Upper lobe of right lung (tissue), 1 donor: ENCODE measurements at regions not wholly inside any gene's neighbourhood (a gene's known extent, or its start where the extent isn't known, plus 50 kb on each side); places are given as distances from the start of the nearest gene placed in this dataset.

Experiments used
- ATAC-seq: fragments of 200-7000 bp; cut with Tn5 transposase; one replicate; pipeline ENCODE4 v1.9.1; 2020; ENCODE audit warnings: mild to moderate bottlenecking, moderate library complexity
- DNase-seq: peaks from one replicate; pipeline ENCODE4 v3.0.0-alpha.2; 2020
- H3K27ac ChIP-seq: fragments of 200-600 bp; one replicate; pipeline ENCODE4 v1.8.0; 2022
- H3K27me3 ChIP-seq: fragments of 200-600 bp; one replicate; pipeline ENCODE4 v1.8.0; 2022; ENCODE audit warnings: mild to moderate bottlenecking
- H3K36me3 ChIP-seq: fragments of 200-600 bp; one replicate; pipeline ENCODE4 v1.8.0; 2022
- H3K4me1 ChIP-seq: fragments of 200-600 bp; one replicate; pipeline ENCODE4 v1.8.0; 2022
- H3K4me3 ChIP-seq: fragments of 200-600 bp; one replicate; pipeline ENCODE4 v1.8.0; 2022; ENCODE audit warnings: mild to moderate bottlenecking
- H3K9me3 ChIP-seq: fragments of 200-600 bp; one replicate; pipeline ENCODE4 v1.8.0; 2022
- CTCF ChIP-seq: fragments of 200-600 bp; IDR thresholded peaks from one replicate; pipeline ENCODE4 v1.8.0; 2022; ENCODE audit warnings: antibody characterized with exemption
- intact Hi-C: fragments of 100-400 bp; cut with DNase I; formaldehyde crosslinking; loops from one replicate; pipeline ENCODE4 v1.11.0; 2022
- donor health status: DM: no; HTN: yes; CAD: no; lungs with severe emphysema.

DNA sequence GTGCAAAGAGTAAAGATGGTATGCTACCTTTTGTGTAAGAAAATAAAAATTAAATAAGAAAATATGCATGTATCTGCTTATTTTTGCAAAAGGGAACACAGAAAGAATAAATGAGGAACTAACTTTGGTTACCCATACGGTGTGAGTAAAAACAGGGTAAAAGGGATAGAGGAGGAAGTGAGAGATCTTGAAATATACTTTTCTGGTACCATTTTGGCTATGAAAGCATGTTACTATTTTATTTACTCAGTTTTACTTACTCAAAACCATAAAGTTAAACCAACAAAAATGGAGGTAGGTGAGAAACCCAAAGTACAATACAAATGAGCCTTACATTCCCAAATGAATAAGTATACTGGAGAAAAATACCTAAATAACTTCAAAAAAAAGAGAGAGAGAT is 122.0 kb upstream of the EGLN3 start:
- Histone ChIP-seq H3K4me1 (no peaks in the 10 kb centered on the region), H3K4me3 (no peak overlapping the region), H3K36me3 (no peaks in the 10 kb centered on the region), H3K27ac (no peak overlapping the region), H3K27me3 (no peaks in the 10 kb centered on the region), H3K9me3 (no peaks in the 10 kb centered on the region)
- TF ChIP-seq CTCF = no peak
- DNase-seq = no peak
- no peak for ATAC-seq
- intact Hi-C loops = no loop called here

DNA sequence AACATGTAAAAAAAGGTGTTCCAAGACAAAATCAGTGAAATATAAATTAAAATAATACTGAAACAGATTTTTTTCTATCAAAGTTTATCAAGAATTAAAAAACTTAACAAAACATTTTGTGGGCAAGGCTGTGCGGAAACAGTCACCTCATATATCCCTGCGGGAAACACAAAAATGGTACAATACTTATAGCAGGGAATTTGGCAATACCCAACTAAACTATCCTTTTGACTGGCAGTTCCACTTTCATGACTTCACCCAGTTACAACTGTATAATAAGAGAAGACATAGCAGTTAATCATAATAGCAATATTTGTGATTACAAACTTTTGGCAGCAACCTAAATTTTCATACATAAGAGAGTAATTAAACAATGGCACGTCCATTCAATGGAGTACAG is 121.5 kb upstream of the EGLN3 start:
- no peaks in the 10 kb centered on the region for H3K9me3 ChIP-seq
- no peaks in the 10 kb centered on the region for H3K27me3 ChIP-seq
- no peak overlapping the region for H3K4me3 ChIP-seq
- intact Hi-C loops = no loop called here
- H3K36me3 ChIP-seq = no peaks in the 10 kb centered on the region
- no peak overlapping the region for H3K27ac ChIP-seq
- TF ChIP-seq CTCF = no peak
- no peak for DNase-seq
- ATAC-seq = no peak
- H3K4me1 ChIP-seq = no peaks in the 10 kb centered on the region

DNA sequence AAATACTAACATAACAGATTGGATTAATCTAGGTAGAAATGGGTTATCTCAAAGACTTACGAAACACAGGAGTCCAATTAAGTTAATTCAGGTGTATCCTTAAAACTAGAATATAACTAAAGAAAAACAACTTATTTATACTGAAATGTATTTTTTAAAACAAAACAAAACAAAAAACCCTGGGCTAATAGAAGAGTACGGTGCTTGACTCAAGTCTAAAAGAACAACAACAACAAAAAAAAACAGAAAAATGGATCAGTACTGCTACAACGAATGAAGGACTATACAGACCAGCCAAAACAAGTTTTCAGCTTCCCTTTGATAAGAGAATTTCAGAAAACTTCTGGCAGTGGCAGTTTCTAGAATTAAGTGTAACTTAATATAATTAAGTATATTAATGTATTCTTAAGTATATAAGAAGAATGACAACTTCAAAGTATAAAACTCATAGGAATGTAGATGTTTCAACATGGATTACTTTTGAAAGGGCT is 120.1 kb upstream of the EGLN3 start:
- no peaks in the 10 kb centered on the region for H3K27me3 ChIP-seq
- H3K4me1 ChIP-seq = no peaks in the 10 kb centered on the region
- no peak overlapping the region for H3K4me3 ChIP-seq
- no peaks in the 10 kb centered on the region for H3K9me3 ChIP-seq
- intact Hi-C loops = no loop called here
- no peaks in the 10 kb centered on the region for H3K36me3 ChIP-seq
- TF ChIP-seq CTCF = no peak
- no peak for ATAC-seq
- H3K27ac ChIP-seq = no peak overlapping the region
- no peak for DNase-seq

DNA sequence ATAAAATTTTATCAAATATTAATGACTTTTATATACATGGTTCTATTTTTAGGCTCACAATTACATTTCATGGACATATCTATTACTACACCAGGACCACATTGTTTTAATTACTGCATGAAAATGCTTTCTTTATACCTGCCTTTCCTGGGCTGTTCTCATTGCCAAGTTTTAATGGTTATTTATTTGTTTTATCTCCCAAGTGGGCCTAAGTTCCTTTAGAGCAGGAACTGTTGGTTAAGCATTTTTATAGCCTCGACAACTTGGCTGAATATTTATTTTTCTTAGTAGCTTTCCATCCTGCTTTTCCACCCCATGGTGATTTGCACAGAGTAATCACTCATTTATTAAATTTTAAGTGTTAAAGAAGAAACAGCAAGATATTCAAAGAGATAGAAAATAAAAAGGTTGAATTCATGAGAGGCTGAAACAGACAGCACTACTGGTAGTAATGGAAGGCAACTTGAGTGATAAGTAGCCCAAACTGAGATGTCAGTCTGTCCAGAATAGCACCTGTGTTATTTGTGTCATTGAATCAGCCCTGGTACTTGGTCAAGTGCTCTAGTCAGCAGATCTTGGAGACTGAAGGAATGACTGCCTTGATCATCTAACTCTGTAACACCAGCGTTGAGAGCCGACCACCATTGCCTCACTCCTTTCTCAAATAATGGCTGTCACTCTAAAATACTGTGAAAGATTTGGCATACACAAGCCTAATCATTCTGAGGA is 119.1 kb upstream of the EGLN3 start:
- no peaks in the 10 kb centered on the region for H3K36me3 ChIP-seq
- no peaks in the 10 kb centered on the region for H3K27me3 ChIP-seq
- intact Hi-C loops = no loop called here
- ATAC-seq (no peak), DNase-seq (no peak)
- H3K4me3 ChIP-seq = no peak overlapping the region
- H3K9me3 ChIP-seq = no peaks in the 10 kb centered on the region
- TF ChIP-seq CTCF = no peak
- H3K27ac ChIP-seq = no peak overlapping the region
- H3K4me1 ChIP-seq = no peaks in the 10 kb centered on the region

DNA sequence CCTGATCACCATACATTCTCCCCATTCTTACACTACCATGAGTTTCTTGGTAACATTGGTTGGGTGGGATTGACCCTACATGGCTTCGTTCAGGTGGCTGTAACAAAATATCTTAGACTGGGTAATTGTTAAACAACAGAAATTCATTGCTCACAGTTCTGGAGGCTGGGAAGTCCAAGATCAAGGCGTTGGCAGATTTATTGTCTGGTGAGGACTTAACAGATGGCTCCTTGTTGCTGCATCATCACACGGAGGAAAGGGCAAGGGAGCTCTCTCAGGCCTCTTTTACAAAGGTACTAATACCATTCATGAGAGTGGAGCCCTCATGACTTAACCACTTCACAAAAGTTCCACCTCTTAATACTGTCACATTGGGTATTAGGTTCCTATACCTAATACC is 116.7 kb upstream of the EGLN3 start:
- DNase-seq (no peak), ATAC-seq (no peak)
- no peaks in the 10 kb centered on the region for H3K4me1 ChIP-seq
- H3K27ac ChIP-seq = no peak overlapping the region
- TF ChIP-seq CTCF = no peak
- H3K36me3 ChIP-seq = no peaks in the 10 kb centered on the region
- intact Hi-C loops = no loop called here
- no peaks in the 10 kb centered on the region for H3K27me3 ChIP-seq
- no peak overlapping the region for H3K4me3 ChIP-seq
- no peaks in the 10 kb centered on the region for H3K9me3 ChIP-seq
